Stimulated activated CD8-positive, alpha-beta memory T cell treated with anti-CD3 and anti-CD28 coated beads, Interleukin-4, amount 100 ng/mL, for 48 hours (primary cell): ENCODE measurements at regions not wholly inside any gene's neighbourhood (a gene's known extent, or its start where the extent isn't known, plus 50 kb on each side); places are given as distances from the start of the nearest gene placed in this dataset.

Source experiments
- DNase-seq: peaks from one replicate; pipeline ENCODE4 v3.0.0-alpha.2; 2020

DNA sequence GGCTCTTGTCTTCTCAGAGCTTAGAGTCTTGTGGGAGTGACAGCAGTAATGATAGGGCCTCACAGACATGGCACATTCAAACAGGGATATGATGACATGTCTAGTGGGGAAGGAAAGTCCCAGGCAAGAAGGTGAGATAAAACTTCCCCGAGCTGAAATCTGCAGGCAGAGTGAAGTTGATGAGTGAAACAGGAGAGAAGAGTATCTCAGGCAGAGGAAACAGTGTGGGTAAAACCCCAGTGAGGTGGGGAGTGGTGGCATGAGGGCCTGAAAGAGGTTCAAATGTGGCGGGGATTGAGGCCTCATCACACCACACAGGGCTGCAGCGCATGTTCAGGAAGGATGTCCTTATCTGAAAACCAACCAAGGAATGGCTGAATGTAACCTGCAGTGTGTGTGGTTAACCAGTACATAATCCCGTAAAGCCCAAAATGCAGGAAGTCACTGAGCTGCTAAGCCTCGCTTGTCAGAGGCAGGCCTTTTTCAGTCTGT is 153.8 kb upstream of the E2F8 start:
- no peak for DNase-seq

DNA sequence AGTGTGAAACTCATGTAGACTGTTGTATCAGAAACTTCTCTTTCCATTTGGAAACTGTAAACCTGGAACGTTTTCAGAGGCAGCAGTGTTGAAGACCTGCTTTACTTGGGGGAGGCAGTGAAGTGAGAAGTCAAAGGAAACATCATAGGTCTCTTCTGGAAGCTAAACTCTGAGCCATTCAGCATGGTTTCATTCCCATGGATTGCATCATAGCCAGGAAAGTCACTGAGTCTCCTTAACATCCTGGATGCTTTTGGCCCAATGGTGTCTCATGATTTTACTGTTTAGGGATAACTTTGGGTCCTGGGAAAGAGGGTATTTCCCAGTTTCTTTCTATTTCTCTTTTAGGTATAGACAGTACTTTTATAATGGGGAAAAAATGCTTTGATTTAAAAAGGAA is 153.2 kb upstream of the E2F8 start:
- DNase-seq: no peak

DNA sequence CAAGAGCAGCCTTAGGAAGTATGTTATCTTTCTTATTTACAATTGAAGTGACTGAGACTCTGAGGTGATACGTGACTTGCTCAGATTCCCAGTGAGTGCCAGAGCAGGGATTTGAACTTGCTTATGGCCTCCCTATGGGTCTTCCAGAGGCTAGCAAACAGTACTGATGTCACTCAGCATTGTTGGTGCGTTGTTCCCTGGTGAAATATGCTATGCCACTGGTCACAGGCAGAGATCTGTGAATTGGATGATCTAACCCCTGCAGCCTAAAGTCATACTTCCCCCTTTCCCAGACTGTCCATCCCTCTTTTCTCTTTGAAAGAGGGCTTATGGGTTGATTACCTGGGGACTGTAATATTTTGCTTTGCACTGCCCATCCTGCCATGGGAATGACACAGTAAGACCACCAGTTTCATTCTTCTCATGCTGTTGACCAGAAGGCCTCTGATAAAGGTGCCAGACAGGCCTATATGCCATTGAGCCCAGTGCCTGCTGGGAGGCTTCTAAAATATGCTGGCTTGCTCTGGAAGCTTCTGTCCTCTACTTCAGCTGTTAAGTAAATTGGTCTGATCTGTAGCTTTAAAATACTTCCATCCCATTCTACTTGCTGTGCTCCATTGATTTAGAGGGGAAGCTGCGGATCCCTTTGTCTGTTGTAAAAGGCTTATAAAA is 152.2 kb upstream of the E2F8 start:
- DNase-seq: no peak

DNA sequence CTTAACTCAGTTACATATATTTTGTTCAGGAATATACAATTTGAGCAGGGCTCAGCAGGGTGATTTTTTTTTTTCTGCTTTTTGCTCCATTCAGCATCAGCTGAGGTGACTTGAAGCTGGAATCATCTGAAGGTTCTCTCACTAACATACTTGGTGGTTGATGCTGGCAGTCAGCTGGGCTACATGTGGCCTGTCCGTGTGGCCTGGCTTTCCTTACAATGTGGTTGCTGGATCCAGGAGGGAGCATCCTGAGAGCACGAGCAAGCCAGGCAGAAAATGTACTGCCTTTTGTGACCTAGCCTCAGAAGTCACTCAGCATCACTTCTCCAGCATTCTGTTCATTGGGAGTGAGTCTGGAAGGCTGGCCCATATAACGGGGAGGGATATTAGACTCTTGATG is 151.6 kb upstream of the E2F8 start:
- DNase-seq: no peak

DNA sequence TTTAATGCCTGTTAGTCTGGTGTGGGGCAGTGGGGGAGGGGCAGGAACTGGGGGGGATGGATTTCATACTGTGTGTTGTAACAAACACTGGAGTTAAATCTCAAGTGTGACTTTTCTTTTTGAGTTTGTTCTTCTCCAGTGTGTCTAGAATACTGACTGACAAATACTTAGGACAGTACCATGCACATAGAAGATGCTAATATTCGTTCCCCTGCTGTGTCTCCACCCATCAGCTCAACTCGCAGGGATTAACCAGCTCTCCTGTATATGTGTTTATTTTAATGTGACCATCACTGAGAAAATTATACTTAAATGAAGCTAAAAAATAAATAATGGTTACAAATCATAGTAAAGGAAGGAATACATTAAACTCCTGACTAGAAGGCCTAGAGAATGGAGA is 150.9 kb upstream of the E2F8 start:
- no peak for DNase-seq

DNA sequence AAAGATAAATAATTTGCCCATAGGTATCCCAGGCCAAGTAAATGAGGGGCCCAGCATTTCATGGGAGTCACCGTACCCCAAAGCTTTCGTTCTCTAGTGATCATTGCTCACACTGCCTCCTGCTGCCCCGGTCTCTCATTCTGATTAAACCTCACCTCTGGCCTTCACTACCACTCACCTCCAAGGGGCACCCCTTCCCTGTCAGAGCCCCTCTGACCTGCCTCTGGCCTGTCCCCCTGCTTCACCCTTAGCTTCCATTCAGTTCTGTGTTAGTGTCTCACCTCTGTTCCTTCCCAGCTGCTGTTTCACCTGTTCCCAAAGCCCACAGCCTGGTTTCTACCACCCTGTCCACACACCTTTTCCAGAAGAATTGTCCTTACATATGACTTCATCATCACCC is 150.3 kb upstream of the E2F8 start:
- DNase-seq: no peak

DNA sequence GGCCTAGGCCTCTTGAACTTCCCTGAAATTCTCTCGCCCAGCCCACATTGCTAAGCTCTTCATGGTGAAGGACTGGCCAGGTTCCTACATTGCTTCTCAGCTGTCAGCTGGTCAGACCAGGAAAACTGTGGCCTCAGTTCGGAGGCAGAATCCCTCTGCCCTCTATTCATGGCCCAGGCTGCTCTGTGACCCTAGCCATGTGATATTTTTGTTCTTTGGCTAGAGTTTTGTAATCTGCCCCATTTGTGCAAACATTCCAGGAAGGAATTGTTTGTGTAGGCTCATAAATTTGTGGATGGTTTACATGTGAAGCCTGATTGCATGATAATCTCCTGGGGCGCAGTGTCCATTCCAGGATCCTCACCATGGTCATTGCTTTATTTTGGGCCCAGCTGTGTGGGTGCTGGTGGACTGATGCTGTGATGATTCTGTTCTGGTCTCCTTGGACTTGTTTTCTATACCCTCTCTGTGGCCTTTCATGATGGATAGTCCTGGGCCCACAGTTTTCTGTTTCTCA is 149.1 kb upstream of the E2F8 start:
- DNase-seq: no peak

DNA sequence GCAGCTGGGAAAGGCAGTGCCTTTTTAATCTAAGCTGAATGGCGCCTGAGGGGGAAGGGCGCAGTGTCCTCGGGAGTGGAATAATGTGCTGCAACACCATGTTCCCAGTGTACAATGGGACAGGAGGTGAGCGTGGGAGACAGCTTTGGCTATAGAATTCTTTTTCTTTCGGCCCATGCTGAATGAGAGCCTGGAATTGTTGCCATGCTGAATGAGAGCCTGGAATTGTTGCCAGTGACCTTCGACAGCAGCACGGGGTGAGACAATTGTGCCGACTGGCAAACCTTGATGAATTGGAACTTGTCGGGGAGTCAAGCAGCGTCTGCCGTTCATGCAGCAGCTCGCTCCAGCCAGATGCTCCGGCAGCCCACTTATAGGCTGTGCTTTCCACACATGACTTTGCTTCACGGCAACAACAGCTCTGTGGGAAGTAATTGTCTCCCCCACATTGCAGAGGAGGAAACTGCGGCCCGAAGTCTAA is 141.4 kb upstream of the E2F8 start:
- DNase-seq: no peak

DNA sequence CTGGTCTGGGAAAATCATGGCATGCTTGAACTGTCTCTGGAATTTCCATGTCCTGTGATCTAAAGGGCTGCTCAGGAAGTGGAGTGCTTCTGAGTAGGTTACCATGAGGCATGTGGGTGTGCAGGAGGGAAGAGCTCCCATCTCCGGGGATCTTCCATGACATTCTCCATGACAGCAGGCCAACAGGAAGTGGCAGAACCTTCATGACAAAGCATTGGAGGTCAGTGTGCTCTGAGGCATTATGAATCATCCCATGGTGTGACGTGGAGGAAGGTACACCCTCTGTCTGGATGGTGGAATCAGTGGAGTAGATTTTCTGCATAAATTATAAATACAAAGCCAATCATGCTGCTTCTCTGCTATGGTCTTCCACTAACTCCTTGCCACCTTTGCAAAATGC is 139.6 kb upstream of the E2F8 start:
- DNase-seq: no peak

DNA sequence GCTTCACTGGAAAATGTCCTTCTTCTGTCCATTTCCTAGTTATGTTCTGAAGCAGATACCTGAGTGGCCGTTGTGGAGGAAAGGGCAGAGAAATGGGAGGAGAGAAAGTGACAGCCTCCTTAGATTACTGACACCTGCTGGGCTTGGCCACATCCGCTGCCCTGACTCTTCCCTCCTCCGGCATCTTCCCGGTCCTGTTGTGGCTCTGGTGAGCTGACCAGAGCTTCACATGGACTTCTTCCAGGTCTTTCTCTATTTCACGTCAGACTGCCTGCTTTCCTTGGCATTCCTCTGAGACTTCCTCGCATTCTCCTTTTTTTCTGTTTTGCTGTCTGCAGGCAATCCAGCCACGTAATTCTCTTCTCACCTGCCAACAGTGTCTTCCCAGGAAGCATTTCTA is 138.7 kb upstream of the E2F8 start:
- no peak for DNase-seq

DNA sequence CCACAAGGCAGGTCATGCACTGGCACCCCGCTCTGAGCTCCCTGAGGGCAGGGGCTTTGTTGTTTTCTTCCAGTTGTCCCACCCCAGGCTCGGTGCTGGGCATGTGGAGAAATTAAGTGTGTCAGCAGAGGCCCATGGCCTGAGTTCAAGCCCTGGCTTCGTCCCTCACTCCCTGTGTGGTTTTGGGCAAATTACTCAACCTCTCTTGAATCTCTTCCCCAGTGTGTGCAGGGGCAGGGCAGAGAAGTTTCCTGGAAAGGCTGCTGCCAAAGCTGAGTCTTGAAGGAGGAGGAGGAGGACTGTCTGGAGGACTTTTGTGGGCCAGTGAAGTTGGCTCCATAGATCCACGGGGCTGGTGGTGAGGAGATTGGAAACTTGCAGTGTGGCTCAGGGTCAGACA is 138.1 kb upstream of the E2F8 start:
- no peak for DNase-seq

DNA sequence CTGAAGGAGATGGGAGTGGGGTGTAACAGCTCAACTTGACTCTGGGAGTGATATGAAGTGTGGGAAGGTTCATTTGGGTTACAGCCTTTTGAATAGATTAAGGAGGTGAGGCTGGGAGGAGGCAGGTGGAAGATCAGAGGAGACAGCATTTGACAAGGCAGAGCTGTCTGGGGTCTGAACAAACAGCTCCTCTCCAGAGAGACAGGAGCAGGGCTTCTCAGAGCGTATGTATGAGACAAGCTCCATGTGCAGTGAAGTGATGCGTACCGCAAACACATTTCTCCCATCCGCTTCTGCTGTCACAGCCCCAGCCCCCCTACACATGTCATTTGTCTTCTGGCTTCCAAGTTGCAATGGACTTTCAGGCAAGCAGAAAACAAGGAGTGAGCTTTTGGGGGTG is 137.1 kb upstream of the E2F8 start:
- no peak for DNase-seq

DNA sequence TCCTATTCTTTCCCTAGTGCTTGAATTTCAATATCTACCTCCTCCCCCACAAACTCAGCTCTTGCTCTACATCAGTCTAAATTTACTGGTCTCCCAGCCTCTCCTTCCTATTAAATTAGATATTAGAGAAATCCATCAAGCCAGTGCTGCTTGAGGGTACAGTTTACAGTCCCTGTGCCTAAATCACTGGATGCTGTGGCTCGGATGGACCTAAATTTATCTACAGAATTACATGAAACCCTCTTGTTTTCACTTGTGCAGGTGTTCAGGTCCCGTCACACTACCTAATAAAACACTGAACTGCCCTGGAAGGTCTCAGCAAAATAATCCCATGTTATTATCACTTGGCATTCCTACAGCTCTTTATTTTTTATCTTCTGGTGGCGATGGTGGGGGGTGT is 134.7 kb upstream of the E2F8 start:
- no peak for DNase-seq

DNA sequence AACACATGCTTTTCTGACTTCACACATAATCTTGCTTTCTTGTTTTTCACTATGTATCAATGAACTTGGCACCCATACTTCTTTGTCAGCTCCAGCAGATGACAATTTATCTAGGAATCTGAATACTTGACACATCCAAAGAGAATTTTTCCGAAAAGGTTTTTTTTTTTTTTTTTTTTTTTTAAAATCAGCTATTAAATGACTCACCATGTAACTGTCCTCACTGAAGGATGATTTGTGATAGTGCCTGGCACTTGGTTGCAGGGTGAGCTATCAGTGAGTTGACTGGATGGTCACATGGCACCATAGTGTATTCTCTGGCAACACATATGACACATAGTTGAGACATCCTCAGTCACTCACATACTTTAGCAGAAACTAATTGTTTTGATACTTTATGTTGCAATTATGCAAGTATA is 133.4 kb upstream of the E2F8 start:
- DNase-seq: no peak

DNA sequence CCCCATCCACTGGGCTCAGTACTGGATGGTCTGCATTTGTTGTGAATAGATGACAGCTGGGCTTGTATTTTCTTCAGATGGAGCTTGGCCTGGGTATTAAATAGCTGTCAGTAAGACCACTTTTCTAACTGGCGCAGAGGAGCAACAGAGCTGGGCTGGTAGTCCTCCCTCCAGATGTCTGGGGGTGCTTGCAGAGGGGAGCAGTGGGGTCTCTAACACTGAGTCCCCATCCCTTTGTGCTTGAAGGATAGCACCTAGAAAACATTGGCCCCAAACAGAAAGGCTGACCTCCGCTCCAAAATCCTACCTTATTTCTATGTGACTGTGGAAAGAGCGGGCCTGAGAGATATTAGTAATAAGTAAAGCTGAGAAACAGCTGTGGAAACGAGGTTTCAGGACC is 131.6 kb upstream of the E2F8 start:
- no peak for DNase-seq

DNA sequence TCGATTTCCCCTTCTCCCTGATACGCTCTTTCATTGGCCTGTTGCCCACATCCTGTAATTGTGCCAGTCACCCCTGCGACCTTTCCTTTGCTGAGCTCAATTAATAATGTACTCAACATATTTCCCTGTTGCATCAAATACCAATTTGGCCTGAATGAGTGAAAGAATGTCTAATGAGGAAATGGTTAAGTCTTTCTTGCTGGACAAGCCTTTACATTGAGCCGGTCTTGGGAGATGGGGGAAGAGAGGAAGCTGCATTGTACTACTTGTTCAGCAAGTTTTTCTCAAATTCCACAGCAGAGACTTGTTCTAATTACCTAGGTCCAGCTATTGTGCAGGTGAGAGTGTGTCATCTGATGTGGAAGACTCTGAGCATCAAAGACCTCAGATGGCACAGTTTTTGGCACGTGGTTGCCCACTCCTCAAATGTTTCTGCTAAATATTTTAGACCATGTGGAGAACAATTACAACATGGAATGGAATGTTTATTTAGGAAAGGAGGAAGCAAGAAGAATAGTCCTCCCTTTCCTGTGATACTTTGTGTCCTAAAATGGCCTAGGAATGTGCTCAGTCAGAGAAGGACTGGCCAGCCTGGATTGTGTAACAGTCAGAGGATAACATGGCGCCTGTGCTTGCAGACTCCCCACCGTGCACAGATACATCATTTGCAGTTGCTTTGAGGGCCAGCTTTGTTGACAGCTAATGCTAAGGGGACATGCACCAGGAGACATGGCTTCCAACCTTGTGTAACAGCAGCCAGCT is 129.5 kb upstream of the E2F8 start:
- no peak for DNase-seq

DNA sequence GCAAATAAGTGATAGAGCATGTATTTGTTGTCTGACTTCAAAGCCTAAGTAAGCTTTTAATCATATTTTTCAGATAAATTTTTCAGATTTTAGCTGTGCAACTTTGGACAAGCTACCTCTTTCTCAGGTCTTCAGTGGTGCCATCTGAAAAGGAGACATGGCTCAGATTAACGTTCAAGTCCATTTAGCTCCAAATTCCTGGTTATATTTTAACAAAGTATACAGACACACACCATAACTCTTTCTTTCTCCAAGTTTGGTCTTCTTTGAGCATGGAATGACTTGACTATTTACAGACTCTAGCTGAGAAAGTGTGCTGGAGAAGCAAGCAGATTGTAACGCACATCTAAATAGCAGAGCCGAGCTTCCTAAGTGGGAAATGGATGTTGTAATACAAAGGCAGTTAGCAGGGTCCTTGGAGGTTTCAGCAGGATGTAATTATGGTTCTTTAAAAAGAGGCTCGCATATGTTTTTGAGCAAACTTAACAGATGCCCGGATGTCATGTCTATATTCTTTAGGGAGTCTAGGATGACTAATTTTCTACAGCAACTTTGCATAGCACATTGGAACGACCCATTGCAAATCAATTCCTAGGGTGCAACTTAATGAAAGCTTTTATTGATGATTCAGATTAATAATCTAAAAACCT is 128.1 kb upstream of the E2F8 start:
- no peak for DNase-seq

DNA sequence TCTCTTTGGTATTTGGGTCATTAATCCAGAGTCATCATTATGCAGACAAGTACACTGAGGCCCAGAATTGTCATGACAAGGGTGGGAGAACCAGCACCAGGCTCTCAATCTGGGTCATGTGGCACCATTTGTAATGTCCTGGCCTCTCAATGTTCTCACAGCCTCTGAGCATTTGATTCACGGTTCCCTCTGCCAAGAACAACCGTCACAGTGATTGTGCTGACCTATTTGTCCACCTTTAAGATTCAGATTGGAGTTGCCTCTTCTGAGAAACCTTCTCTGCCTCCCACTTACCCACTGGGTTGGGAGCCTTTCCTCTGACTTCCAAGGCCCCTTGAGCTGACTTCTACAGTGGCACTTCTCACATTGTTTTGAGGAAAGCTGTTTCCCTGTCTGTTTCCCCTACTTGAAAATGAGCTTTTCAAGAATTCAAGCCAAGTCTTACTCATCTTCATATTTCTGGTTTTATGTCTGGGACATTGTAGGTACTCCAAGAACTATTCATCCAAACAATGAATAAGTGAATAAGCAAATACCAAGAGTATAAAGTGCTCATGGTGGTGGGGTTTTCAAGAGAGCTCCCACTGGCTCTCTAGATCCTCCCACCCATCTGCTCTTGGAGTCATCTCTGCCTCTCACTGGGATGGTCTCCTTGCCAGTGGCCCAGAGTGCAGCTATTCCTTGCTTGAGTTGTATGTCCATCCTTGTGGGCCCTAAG is 126.4 kb upstream of the E2F8 start:
- no peak for DNase-seq

DNA sequence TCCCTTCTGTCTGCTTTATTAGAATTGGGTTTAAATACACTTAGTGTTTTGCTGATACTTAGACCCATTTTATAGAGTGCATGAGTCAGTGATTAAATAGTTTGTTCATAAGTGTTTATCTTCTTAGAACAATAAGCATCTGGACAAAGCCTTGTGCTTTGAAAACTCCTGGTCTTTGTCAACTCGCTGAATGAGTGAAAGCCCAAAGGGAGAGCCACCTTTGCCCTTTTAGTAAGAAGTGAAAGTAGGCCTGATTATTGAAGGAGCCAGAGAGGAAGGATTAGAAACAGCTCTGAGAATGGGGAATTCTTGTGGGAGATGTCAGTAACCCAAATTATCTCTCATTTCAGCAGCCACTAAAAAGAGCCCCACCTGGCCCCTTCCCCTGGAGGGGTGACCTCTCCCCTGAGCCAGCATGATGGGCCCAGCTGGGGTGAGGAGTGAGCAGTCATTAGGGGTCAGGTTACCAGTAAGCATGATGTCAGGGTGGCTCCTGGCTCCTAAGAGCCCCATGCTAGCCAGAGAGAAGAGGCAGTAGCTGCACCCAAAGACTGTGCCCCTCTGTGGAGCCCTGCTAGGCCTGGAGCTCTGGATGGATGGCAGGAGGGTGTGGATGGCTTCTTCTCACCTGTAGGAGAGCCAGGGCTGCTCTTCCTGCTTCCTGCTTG is 125.1 kb upstream of the E2F8 start:
- no peak for DNase-seq

DNA sequence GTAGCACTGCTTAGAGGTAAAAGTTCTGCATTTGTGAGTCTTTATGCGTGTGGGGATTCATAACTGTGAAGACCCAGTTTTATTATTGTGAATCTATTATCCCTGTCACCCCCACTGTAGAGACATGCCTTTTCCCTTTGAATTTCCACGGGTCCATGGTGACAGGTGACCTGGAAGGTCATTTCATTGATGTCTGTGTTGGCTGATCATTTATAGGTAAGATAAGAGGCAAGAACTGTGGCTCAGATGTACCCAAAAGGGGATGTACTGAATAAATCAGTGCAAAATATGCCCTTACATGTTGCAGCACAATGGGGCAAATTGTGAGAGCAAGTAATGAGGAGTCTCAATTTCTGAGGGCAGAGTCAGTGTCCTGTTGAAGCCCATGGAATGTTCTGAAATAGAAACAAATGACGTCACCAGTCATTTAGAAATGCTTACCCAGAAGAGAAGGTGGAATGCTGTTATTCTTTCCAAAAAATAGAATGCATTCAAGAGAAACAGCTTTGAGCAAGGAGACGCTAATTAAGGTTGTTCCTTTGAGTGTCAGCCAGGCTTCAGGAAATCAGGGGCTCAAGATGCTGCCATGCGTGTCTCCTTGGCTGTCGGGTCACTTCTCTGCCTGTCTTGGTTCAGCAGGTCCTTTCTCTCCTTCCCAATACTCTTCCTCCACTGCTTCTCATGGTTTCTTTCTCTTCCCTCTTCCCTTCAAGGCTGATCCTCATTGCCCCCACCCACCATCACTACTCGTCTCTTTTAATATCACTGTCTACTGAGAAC is 118.7 kb upstream of the E2F8 start:
- no peak for DNase-seq

DNA sequence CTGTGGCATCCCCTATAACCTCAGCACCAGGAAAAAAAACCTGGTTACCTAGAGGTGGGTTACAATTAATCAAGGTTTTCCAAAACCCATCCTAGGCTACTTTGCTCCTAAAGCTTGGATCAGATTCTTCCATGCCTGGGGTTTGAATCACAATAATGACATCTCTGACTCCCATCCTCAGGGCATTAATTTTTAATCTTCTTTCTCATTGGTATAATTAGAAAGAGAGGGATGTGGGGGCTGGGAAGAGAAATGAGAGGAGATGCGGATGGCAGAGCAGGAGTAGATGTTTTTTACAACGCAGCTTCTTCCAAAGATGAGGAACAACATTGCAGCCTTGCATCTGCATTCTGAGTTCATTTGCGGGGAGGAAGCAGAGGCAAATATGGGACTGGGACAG is 117.2 kb upstream of the E2F8 start:
- DNase-seq: no peak

DNA sequence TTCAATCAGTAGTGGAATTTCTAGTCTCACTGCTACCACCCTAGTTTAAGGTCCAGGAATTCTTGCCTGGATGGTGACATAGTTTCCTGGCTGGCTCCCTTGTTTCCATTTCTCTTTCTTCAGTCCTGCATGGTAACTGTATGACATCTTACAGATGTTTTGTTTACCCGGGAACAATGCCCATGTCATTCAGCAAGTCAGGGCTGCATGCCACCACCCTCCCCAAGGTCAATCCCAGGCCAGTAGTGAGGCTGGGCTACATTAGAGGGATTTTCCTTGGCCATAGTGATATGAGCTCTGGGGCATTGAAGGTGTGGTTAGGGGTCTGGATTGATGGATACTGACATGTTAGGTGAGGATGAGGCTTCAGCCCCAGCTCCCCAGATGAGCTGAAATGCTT is 114.9 kb upstream of the E2F8 start:
- no peak for DNase-seq
